ENCODE measurements at regions not wholly inside any gene's neighbourhood (a gene's known extent, or its start where the extent isn't known, plus 50 kb on each side); places are given as distances from the start of the nearest gene placed in this dataset.

GRCh38 chr6:22779062-22779461 is 209.7 kb downstream of the HDGFL1 start:
- Histone ChIP-seq H3K27me3 (replicated peaks) (no peaks in the 10 kb centered on the region), H3K36me3 (replicated peaks) (no peaks in the 10 kb centered on the region), H3K27ac (no peak overlapping the region), H3K4me3 (ENCODE audit: low read depth, low read length) (no peak overlapping the region)
- in situ Hi-C loops (cut with HindIII; ENCODE audit: low pct_ligation_motif_present, low sequenced_read_pairs): no loop called here
- no peak for TF ChIP-seq CTCF (IDR thresholded peaks at IDR 0.05; ENCODE audit: low read depth, low read length, missing control alignments)
- DNase-seq: no peak

GRCh38 chr6:22783931-22784330 is 214.6 kb downstream of the HDGFL1 start:
- DNase-seq: no peak
- no peaks in the 10 kb centered on the region for H3K36me3 ChIP-seq (replicated peaks)
- in situ Hi-C loops (cut with HindIII; ENCODE audit: low pct_ligation_motif_present, low sequenced_read_pairs): no loop called here
- no peak for TF ChIP-seq CTCF (IDR thresholded peaks at IDR 0.05; ENCODE audit: low read depth, low read length, missing control alignments)
- H3K4me3 ChIP-seq (ENCODE audit: low read depth, low read length): no peak overlapping the region
- no peak overlapping the region for H3K27ac ChIP-seq
- no peaks in the 10 kb centered on the region for H3K27me3 ChIP-seq (replicated peaks)

GRCh38 chr6:22784601-22785410 is 215.4 kb downstream of the HDGFL1 start:
- no peaks in the 10 kb centered on the region for H3K36me3 ChIP-seq (replicated peaks)
- H3K4me3 ChIP-seq (ENCODE audit: low read depth, low read length): no peak overlapping the region
- H3K27me3 ChIP-seq (replicated peaks): no peaks in the 10 kb centered on the region
- no peak overlapping the region for H3K27ac ChIP-seq
- in situ Hi-C loops (cut with HindIII; ENCODE audit: low pct_ligation_motif_present, low sequenced_read_pairs): no loop called here
- DNase-seq: peak; percentile 38
- no peak for TF ChIP-seq CTCF (IDR thresholded peaks at IDR 0.05; ENCODE audit: low read depth, low read length, missing control alignments)

GRCh38 chr6:22788038-22788437 is 218.7 kb downstream of the HDGFL1 start:
- no peak overlapping the region for H3K4me3 ChIP-seq (ENCODE audit: low read depth, low read length)
- no peaks in the 10 kb centered on the region for H3K36me3 ChIP-seq (replicated peaks)
- H3K27me3 ChIP-seq (replicated peaks): no peaks in the 10 kb centered on the region
- in situ Hi-C loops (cut with HindIII; ENCODE audit: low pct_ligation_motif_present, low sequenced_read_pairs): no loop called here
- no peak for TF ChIP-seq CTCF (IDR thresholded peaks at IDR 0.05; ENCODE audit: low read depth, low read length, missing control alignments)
- no peak for DNase-seq
- no peak overlapping the region for H3K27ac ChIP-seq

GRCh38 chr6:22789315-22789714 is 219.9 kb downstream of the HDGFL1 start:
- Histone ChIP-seq H3K36me3 (replicated peaks) (no peaks in the 10 kb centered on the region), H3K27ac (no peak overlapping the region), H3K4me3 (ENCODE audit: low read depth, low read length) (no peak overlapping the region), H3K27me3 (replicated peaks) (no peaks in the 10 kb centered on the region)
- DNase-seq: no peak
- in situ Hi-C loops (cut with HindIII; ENCODE audit: low pct_ligation_motif_present, low sequenced_read_pairs): no loop called here
- TF ChIP-seq CTCF (IDR thresholded peaks at IDR 0.05; ENCODE audit: low read depth, low read length, missing control alignments): no peak

GRCh38 chr6:22794844-22795243 is 225.5 kb downstream of the HDGFL1 start:
- in situ Hi-C loops (cut with HindIII; ENCODE audit: low pct_ligation_motif_present, low sequenced_read_pairs): no loop called here
- no peaks in the 10 kb centered on the region for H3K27me3 ChIP-seq (replicated peaks)
- no peak for DNase-seq
- no peak for TF ChIP-seq CTCF (IDR thresholded peaks at IDR 0.05; ENCODE audit: low read depth, low read length, missing control alignments)
- H3K27ac ChIP-seq: no peak overlapping the region
- no peaks in the 10 kb centered on the region for H3K36me3 ChIP-seq (replicated peaks)
- no peak overlapping the region for H3K4me3 ChIP-seq (ENCODE audit: low read depth, low read length)
